Upper lobe of left lung (tissue), 4 donors: ENCODE measurements at regions not wholly inside any gene's neighbourhood (a gene's known extent, or its start where the extent isn't known, plus 50 kb on each side); places are given as distances from the start of the nearest gene placed in this dataset.

Experiments used
- CTCF ChIP-seq, 6 experiments: fragments of 450-650 bp in 4 of 6; fragments of 200-600 bp in 2 of 6; sonication (generic) in 2 of 6; IDR thresholded peaks; one replicate each; pipeline ENCODE4 v1.5.1; 2016 to 2019; ENCODE audit warnings: antibody characterized with exemption in 6 of 6
- POLR2A ChIP-seq, 4 donors: fragments of 450-650 bp; IDR thresholded peaks; one replicate each; pipeline ENCODE4 v1.5.1; 2016 to 2017; ENCODE audit warnings: antibody characterized with exemption in 4 of 4, mild to moderate bottlenecking in 2 of 4
- POLR2AphosphoS5 ChIP-seq, 2 donors: sonication (generic); formaldehyde crosslinking; IDR thresholded peaks; one replicate each; pipeline ENCODE4 v1.5.1; 2017; ENCODE audit warnings: antibody characterized with exemption in 2 of 2

DNA sequence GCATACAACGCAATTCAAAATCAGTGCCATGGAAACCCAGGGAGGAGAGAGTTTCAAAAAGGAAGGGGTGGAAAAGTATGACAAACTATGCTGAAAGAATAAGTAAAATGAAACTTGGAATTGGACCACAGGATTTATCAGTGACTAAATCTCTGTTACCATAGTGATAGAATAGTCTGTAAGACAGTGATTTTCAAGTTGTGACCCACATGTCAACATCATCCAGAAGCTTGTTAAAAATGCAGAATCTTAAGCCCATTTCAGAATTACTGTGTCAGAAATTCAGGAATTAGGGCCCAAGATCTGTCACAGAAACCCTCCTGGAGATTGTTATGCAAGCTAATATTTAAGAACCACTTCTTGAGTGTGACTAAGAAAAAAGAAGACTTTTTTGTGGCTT is 417.7 kb upstream of the JAG1 start:
- no peak for TF ChIP-seq CTCF (IDR thresholded peaks at IDR 0.05)
- TF ChIP-seq POLR2AphosphoS5 (IDR thresholded peaks at IDR 0.05) = no peak
- TF ChIP-seq POLR2A (IDR thresholded peaks at IDR 0.05) = no peak
